ENCODE measurements at regions not wholly inside any gene's neighbourhood (a gene's known extent, or its start where the extent isn't known, plus 50 kb on each side); places are given as distances from the start of the nearest gene placed in this dataset.
A peak's percentile ranks its signal among the peaks of the same experiment; 100 is the strongest.

GRCh38 chr10:29946614-29946952 is 112.8 kb downstream of the JCAD start:
- no peak overlapping the region for H3K27ac Mint-ChIP-seq
- H3K4me3 Mint-ChIP-seq = no peak overlapping the region
- H3K36me3 Mint-ChIP-seq = no peaks in the 10 kb centered on the region
- ATAC-seq (no peak), DNase-seq (ENCODE audit: low spot score in 2 of 2) (no peak)
- no peaks in the 10 kb centered on the region for H3K9me3 Mint-ChIP-seq
- no peaks in the 10 kb centered on the region for H3K4me1 Mint-ChIP-seq

GRCh38 chr10:29941476-29941875 is 117.9 kb downstream of the JCAD start:
- no peaks in the 10 kb centered on the region for H3K9me3 Mint-ChIP-seq
- no peaks in the 10 kb centered on the region for H3K36me3 Mint-ChIP-seq
- no peak overlapping the region for H3K4me3 Mint-ChIP-seq

GRCh38 chr10:29932991-29933390 is 126.4 kb downstream of the JCAD start:
- ATAC-seq (no peak), DNase-seq (ENCODE audit: low spot score in 2 of 2) (no peak)
- H3K4me1 Mint-ChIP-seq = no peaks in the 10 kb centered on the region
- no peaks in the 10 kb centered on the region for H3K36me3 Mint-ChIP-seq
- no peaks in the 10 kb centered on the region for H3K9me3 Mint-ChIP-seq
- H3K4me3 Mint-ChIP-seq = no peak overlapping the region
- no peak overlapping the region for H3K27ac Mint-ChIP-seq

More at GRCh38 chr10:29941476-29941875, 117.9 kb downstream of the JCAD start:
- Mint-ChIP-seq H3K4me1 (no peaks in the 10 kb centered on the region), H3K27ac (no peak overlapping the region)
- DNase-seq (ENCODE audit: low spot score in 2 of 2) (no peak), ATAC-seq (no peak)

- Mint-ChIP-seq H3K9me3 (no peaks in the 10 kb centered on the region), H3K36me3 (no peaks in the 10 kb centered on the region), H3K4me3 (no peak overlapping the region), H3K4me1 (no peaks in the 10 kb centered on the region), H3K27ac (no peak overlapping the region)
- ATAC-seq (no peak), DNase-seq (ENCODE audit: low spot score in 2 of 2) (no peak)
Observed at GRCh38 chr10:29931833-29932232, 127.6 kb downstream of the JCAD start.

DNA sequence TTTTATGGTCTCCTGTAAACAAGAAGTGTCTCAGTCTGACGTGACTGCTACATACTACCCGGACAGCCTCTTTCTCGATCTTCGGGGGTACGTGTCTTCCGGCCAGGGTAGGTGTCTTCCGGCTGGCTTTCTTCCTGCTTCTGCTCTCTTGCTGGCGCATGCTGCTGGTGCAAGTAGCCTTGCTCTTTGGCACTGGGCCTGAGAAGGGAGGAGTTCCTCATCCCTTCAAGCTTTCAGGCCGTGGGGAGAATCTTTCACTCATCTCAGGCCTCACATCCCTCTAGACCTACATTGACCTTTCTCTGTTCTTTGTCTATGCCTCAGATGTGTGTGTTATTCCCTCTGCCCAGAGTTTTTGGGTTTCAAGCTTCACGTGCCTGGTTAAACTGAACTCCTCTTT is 130.4 kb downstream of the JCAD start:
- Mint-ChIP-seq H3K27ac (no peak overlapping the region), H3K4me1 (peaks cover 6% of the 10 kb centered on the region), H3K4me3 (no peak overlapping the region), H3K9me3 (no peaks in the 10 kb centered on the region), H3K36me3 (no peaks in the 10 kb centered on the region)
- DNase-seq (ENCODE audit: low spot score in 2 of 2) = no peak
- no peak for ATAC-seq

GRCh38 chr10:29926693-29927048 is 132.7 kb downstream of the JCAD start:
- peaks cover 6% of the 10 kb centered on the region for H3K4me1 Mint-ChIP-seq
- ATAC-seq (no peak), DNase-seq (ENCODE audit: low spot score in 2 of 2) (no peak)
- H3K36me3 Mint-ChIP-seq = no peaks in the 10 kb centered on the region
- no peaks in the 10 kb centered on the region for H3K9me3 Mint-ChIP-seq
- no peak overlapping the region for H3K27ac Mint-ChIP-seq
- no peak overlapping the region for H3K4me3 Mint-ChIP-seq

GRCh38 chr10:29925771-29926692 is 133.4 kb downstream of the JCAD start:
- no peaks in the 10 kb centered on the region for H3K9me3 Mint-ChIP-seq
- H3K4me3 Mint-ChIP-seq = no peak overlapping the region
- H3K36me3 Mint-ChIP-seq = no peaks in the 10 kb centered on the region
- H3K27ac Mint-ChIP-seq = no peak overlapping the region
- peaks cover 6% of the 10 kb centered on the region for H3K4me1 Mint-ChIP-seq
- DNase-seq (ENCODE audit: low spot score in 2 of 2) = no peak
- ATAC-seq = no peak

- Mint-ChIP-seq H3K36me3 (no peaks in the 10 kb centered on the region), H3K4me3 (no peak overlapping the region), H3K9me3 (no peaks in the 10 kb centered on the region), H3K27ac (no peak overlapping the region), H3K4me1 (peaks cover 6% of the 10 kb centered on the region)
- DNase-seq (ENCODE audit: low spot score in 2 of 2) = no peak
- ATAC-seq = no peak
Observed at GRCh38 chr10:29924436-29924835, 134.9 kb downstream of the JCAD start.

DNA sequence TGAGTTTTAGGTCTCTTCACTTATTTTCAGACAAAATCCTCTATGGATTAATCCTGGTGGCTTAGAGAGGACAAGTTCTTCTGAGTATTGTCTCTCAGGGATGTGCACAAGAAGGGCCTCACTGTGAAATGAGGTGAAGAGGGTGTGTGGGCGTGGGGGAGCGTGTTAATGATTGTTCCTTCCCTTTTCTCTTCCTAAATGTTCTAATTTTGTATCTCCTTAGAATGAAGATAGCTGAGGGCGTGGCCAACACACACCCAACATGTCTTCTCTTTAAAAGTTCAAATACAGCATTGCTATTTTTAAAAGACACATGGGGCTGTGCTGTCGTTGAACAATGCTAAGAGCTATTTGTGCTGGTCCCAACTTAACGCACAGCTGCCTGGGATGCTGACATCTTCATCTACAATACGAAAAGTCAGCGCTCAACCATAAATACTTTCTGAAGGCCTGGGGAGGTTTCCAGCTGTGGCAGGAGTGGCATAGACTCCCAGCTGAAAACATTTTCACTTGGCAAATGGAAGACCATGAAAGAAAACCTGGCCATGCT is 135.9 kb downstream of the JCAD start:
- H3K4me3 Mint-ChIP-seq = no peak overlapping the region
- H3K36me3 Mint-ChIP-seq = no peaks in the 10 kb centered on the region
- no peak overlapping the region for H3K27ac Mint-ChIP-seq
- H3K9me3 Mint-ChIP-seq = no peaks in the 10 kb centered on the region
- peaks cover 6% of the 10 kb centered on the region for H3K4me1 Mint-ChIP-seq
- DNase-seq (ENCODE audit: low spot score in 2 of 2) (no peak), ATAC-seq (no peak)

DNA sequence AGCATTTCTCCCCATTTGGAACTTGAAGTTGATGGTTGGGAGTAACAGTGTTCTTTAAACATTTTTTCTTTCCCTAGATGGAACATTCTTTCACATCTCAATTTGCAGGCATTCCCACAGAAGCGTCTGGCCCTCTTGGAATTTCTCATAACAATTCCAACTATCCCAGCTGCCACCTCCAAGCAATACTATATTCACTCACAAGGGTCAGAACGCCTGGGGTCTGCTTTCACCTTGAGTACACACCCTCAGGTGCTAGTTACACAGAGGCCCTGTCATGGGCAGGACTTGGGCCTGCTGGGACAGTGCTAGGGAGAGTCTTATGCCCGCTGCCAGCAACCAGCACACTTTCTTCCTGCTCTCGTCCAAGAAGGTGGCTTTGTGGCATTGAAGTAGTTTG is 136.5 kb downstream of the JCAD start:
- ATAC-seq (no peak), DNase-seq (ENCODE audit: low spot score in 2 of 2) (no peak)
- H3K27ac Mint-ChIP-seq = no peak overlapping the region
- H3K4me1 Mint-ChIP-seq = peaks cover 6% of the 10 kb centered on the region
- H3K36me3 Mint-ChIP-seq = no peaks in the 10 kb centered on the region
- no peaks in the 10 kb centered on the region for H3K9me3 Mint-ChIP-seq
- no peak overlapping the region for H3K4me3 Mint-ChIP-seq

- H3K4me1 Mint-ChIP-seq = peaks cover 6% of the 10 kb centered on the region
- ATAC-seq (no peak), DNase-seq (ENCODE audit: low spot score in 2 of 2) (no peak)
- no peaks in the 10 kb centered on the region for H3K9me3 Mint-ChIP-seq
- no peak overlapping the region for H3K4me3 Mint-ChIP-seq
- H3K27ac Mint-ChIP-seq = no peak overlapping the region
- no peaks in the 10 kb centered on the region for H3K36me3 Mint-ChIP-seq
Observed at GRCh38 chr10:29922226-29922625, 137.2 kb downstream of the JCAD start.

DNA sequence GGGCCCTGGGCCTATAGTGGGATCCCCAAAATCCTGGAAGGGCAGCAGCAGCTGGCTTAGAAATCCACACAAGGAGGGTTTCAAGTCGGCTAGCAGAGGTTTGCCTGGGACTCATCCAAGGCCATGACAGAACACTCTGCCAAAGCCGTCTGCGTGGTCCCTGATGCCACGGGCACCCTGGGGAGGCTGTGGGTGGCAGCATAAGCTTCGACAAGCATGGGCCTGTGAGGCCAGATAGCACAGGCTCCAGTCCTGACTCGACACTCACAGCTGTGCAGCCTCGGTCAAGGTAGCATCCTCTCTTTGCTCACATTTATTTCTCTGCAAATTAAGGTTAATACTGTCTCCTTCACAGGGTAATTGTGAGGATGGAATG is 138.3 kb downstream of the JCAD start:
- H3K9me3 Mint-ChIP-seq = no peaks in the 10 kb centered on the region
- peaks cover 4% of the 10 kb centered on the region for H3K4me1 Mint-ChIP-seq
- H3K4me3 Mint-ChIP-seq = no peak overlapping the region
- H3K27ac Mint-ChIP-seq = no peak overlapping the region
- ATAC-seq (no peak), DNase-seq (ENCODE audit: low spot score in 2 of 2) (no peak)
- no peaks in the 10 kb centered on the region for H3K36me3 Mint-ChIP-seq

DNA sequence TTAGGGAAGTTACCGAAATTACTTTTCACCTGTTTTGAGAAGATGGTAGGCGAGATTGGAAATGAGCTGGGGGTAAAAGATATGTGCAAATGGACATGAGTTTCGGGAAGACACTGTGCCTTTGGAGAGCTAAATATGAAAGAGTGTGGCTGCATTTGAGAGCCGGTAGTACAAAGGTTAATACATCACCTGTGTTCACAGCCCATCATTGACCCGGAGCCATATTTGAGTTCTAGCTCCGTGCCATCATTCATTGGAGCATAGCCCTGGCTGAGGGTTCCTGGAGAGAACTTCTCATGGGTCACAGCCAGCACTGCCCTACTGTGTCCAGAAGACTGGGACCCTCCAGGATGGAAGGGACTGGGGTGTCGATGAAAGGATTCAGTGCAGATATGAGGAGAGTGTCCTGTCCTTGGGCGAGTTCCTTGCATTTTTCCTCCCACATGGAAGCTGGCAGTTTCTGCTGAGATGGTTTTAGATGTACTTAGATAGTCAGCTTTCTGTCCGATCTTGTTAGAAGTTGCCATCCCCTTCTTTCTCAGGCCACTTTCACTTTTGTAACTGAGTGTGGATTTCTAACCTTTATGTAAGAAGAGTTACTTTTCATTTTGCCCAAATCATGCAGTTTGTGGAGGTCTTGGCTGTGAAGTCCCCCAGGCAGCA is 138.8 kb downstream of the JCAD start:
- no peaks in the 10 kb centered on the region for H3K9me3 Mint-ChIP-seq
- no peaks in the 10 kb centered on the region for H3K36me3 Mint-ChIP-seq
- no peaks in the 10 kb centered on the region for H3K4me1 Mint-ChIP-seq
- no peak for ATAC-seq
- DNase-seq (ENCODE audit: low spot score in 2 of 2) = no peak
- no peak overlapping the region for H3K27ac Mint-ChIP-seq
- H3K4me3 Mint-ChIP-seq = no peak overlapping the region

- DNase-seq (ENCODE audit: low spot score in 2 of 2) = no peak
- Mint-ChIP-seq H3K27ac (peak overlapping the region; percentile 84), H3K36me3 (no peaks in the 10 kb centered on the region), H3K9me3 (no peaks in the 10 kb centered on the region), H3K4me3 (no peak overlapping the region), H3K4me1 (no peaks in the 10 kb centered on the region)
- ATAC-seq = no peak
Observed at GRCh38 chr10:29918623-29919400, 140.6 kb downstream of the JCAD start.

DNA sequence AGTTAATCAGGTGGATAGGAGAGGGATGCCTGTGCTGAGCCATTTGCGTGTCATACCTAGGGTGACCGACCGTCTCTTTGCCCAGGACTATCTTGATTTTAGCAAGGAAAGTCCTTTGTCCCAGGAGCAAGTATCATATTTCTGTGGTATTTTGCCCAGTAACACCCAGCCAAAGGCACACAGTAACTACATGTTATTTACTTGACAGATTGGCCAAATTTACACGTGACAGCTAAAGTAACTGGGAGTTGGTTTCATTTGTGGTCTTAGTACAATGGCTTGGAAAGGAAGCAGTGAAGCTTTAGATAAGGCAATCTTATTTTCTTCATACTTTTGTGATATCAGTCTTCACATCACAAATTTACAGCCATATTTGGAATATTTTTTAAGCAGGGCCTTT is 142.1 kb downstream of the JCAD start:
- ATAC-seq (no peak), DNase-seq (ENCODE audit: low spot score in 2 of 2) (no peak)
- Mint-ChIP-seq H3K4me3 (no peak overlapping the region), H3K36me3 (no peaks in the 10 kb centered on the region), H3K27ac (no peak overlapping the region), H3K4me1 (no peaks in the 10 kb centered on the region), H3K9me3 (no peaks in the 10 kb centered on the region)
